Jurkat, Clone E6-1 (cell line): ENCODE measurements at regions not wholly inside any gene's neighbourhood (a gene's known extent, or its start where the extent isn't known, plus 50 kb on each side); places are given as distances from the start of the nearest gene placed in this dataset.

Experiments used
- DNase-seq: peaks from one replicate; pipeline ENCODE4 v3.0.0-alpha.2; 2011; ENCODE audit warnings: low read depth, low spot score
- H3K4me3 ChIP-seq: 2 replicates; pipeline ENCODE4 v1.5.1; 2011; ENCODE audit warnings: mild to moderate bottlenecking, low read length, control low read depth, moderate library complexity

DNA sequence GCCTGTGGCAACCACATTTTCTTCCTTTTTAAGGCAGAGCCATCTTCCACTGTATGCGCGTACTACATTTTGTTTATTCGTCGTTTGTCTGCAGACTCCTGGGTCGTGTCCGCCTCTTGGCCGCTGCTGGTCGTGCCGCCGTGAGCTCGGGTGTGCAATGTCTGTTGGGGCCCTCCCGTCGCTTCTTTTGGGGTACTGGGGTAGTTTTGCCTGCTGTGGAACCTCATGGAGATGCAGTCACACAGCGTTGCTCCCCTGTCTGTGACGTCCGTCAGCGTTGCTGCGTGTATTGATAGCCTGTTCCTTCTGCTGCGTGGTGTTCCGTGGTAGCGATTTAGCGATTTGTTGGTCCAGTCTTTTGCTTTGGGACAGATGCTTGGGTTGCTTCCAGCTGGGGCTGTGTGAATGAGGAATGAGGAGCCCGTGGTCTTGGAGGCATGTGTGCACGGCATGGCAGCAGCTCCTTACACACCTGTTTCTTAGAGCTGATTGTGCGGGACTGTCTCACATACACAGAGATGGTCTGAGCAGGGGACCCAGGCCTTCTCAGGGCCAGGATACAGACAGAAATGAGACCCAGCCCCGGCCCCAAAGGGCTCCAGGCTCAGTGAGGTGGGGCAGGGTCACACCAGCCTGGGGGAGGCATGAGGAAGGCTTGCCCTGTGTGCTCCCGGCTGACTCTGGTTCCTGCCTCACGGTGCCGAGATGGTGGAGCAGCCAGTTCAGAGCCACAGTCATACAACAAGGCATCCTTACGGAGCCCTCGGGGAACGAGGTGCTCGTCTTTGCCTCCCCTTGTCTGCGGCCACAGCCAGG lies 78.4 kb upstream of the GSE1 start:
- no peak for DNase-seq
- H3K4me3 ChIP-seq, result no peak overlapping the region

DNA sequence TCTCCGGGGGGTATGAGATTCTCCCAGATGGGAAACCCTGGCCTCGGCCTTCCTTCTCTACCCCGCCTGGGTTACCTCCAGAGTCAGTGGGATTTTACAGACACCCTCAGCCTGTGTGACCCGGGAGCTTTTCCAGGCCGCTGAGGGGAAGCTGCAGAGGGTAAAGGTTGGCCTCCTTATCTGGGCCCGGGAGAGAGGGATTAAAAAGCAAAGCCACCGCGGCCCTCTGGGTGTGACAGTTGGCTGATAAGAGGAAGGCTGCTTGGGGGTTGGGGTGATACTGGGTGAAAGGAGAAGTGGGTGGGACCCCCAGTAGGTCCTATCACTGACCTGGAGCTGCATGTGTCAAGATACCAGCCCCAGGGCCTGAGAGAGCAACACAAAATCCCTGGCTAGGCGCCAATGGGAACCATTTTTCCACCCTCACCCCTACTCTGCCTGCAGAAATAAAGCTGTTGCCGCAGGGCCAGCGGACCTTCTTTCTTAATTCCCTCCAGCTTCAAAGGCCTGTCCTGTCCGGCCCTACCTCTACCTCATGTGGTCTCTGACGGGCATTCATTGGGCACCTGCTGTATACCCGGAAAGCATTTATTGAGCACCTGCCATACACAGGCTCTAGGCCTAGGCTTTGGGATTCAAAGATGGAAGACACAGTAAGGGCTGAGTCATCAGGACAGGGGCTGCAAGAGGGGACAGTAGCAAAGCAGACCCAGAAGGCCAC lies 77.6 kb upstream of the GSE1 start:
- no peak for DNase-seq

DNA sequence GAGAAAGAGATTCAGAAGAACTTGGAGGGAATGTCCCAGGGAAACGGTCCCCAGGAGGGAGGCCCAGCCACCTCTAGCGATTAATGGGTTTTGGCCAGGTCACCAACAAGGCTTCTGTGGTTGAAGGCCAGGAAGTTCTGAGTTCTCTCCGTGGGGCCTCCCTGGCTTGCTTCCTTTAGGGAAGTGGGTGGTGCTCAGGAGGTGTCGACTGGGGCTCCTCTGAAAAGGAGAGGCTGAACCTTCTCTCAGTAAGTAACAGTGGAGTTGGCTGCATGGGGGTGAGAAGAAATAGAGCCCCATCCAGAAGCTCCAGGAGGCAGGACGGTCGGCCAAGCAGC lies 77.1 kb upstream of the GSE1 start:
- no peak overlapping the region for H3K4me3 ChIP-seq
- DNase-seq, result no peak

More for the DNA sequence above, 77.6 kb upstream of the GSE1 start:
- H3K4me3 ChIP-seq, result no peak overlapping the region

DNA sequence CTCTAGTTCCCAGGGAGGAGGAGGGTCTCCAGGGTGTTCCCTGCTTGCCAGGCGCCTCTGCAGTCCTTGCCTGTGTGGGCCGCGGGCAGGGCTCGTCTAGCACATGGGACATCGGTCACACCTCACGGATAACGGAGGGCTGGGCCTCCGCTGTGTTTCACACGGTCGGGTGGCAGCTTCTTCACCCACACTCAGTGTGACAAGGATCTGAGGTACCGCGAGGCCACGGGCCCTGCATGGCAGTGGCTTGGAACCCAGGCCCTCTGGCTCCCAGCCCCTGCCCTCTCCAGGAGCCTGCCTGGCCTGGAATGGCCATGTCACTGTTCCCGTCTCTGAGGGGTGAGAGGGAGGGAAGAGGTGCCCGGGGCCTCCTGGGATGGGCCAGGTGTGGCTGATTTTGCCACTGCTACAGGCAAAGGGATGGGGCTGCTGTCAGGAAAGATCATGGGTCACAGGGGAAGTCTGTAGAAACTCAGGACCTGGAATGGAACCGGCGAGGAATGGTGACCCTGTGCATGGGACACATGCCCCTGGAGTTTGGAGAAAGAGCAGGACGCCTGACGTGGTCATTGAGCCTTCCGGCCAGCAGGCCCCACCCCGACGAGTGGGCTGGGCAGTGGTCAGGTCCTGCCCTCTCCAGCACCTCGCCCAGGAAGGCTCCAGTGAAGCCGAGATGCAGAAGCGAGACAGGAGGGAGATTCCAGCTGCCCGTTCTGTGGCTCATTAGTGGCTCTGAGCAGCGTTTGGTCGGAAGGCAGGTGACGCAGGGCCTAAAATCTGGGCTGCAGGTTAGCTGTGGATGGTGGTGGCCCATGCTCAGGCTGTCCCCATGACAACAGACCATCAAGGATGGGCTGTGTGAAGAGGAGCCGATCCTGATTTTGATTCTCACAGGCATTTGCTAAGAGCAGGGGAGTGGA lies 76.5 kb upstream of the GSE1 start:
- DNase-seq, result no peak

DNA sequence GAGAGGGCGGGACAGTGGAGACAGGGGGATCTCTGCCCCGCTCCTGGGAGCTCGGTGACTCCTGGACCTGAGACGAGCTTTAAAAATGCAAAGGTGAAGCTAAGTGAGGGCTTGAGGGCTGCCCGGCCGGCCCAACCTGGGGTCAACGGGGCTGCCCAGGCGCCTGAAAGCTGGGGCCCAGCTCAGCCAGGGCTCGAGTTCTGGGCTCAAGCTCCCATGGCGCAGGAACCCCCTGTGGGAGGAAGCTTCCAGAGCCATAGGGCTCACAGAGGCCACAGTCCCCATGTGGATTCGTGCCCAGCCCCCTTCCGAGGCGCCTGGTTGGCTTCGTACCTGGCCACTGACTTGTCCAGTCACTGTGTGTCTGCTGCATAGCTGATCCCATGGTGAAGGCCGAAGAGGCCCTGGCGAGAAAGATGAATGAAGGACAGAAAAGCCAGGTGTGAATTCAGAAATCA lies 75.8 kb upstream of the GSE1 start:
- no peak for DNase-seq
- no peak overlapping the region for H3K4me3 ChIP-seq

More for the DNA sequence above, 76.5 kb upstream of the GSE1 start:
- H3K4me3 ChIP-seq, result no peak overlapping the region

DNA sequence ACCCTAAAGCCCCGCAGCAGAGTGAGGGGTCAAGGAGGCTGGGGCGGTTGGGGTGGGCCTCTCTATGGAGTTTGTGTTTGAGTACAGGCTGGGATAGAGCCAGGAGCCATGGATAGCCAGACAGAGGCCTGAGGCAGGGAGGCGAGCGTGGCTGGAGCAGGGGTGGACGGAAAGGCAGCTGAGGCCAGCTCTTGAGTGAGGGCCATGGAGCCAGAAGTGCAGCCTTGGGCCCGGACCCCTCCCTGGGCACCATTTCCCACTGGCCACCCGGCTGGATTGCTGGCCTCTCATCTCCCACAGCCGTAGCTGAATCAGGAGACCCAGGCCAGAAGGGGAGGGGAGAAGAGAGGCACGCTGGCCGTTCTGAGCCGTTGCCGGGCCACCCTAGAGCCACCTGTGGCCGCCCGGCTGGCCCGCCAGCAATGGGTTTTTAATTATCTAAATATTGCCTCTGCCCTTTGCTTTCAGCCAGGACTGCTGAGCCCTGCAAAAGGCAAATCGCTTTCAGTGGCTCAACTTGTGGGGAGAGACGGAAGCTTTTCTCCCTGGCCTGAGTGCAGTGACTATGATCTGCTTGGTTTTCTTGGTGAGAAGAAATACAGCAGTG lies 75.2 kb upstream of the GSE1 start:
- no peak for DNase-seq
- no peak overlapping the region for H3K4me3 ChIP-seq

DNA sequence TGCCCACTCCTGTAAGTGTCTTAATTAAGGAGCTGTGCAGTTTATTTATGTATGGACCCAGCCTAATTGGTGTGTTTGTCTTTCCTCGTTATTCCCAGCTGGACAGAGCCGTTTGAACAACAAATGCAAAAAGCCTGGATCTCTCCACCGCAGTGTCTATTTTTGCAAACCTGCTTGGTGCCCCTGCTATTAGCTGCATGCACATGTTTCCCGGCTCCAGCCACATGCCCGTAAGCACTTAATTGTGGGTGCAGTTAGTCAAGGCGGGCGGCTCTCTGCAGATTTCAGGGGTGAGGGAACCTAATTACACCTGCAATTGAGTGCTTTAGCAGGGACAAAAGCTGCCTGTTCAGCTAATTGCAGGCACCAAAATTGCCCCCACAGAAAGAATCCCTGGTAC lies 74.0 kb upstream of the GSE1 start:
- no peak for DNase-seq
- no peak overlapping the region for H3K4me3 ChIP-seq

DNA sequence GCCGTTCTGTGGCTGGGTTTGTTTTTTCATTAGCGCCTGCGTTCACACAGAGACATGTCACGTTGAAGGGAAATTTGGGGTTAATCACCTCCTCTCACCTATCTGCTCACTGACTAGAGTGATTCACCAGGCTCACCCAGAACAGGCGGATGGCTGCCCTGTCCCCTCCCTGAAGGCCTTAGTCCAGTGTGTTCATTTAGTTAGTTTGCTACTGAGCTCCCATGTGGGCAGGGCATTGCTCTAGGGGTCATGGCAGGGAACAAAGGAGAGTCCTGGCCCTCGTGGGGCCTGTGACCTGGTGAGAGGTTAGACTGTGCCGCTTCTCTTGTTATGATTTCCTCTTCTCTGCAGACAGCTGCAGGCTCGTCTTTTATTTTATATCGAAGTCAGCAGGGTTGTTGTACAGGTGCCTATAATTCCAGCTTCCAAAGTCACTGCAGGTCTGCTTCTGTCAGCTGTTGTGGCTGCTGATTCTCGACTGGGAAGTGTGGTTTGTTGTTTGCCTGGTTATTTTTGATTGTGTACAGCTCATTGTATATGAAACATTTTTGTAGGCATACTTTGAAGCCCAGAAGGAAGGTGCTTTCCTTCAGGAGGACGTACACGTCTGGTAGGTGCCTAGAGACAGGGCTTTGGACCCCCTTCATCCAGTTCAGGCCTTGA lies 73.4 kb upstream of the GSE1 start:
- DNase-seq, result no peak
- no peak overlapping the region for H3K4me3 ChIP-seq

DNA sequence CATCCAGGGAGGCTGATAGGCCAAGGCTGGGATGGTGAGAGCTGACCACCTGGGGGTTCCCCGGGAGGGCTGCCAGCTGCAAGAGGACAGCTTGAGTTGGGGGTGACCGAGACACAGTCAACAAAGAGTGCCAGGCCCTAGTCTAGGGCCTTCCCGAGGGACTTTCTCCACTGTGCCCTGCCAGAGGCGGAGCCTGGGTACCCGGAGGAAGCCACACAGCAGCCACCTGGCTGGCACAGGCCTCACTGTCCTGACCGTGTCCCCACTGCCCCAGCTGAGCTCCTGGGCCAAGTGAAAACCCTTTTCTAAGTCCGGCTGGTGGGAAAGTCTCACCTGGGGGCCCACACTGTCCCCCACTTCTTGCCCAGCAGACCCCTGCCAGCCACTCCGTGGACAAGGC lies 71.9 kb upstream of the GSE1 start:
- no peak for DNase-seq
- no peak overlapping the region for H3K4me3 ChIP-seq

DNA sequence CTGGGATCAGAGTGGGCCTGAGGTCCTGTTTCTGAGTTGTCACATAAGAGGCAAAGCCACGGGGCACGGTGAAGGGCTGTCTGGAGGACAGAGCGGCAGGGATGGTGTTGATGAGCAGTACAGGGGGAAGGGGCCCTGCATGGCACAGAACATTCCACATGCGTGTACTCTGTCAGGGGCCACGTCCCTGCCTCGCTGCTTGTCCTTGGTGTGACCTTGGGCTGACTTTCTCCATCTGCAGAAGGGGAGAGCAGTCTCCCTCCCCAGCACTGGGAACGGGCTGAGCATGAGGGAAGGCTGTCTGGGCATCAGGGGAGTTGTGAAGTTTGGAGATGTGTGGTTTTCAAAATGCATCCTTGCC lies 71.5 kb upstream of the GSE1 start:
- no peak overlapping the region for H3K4me3 ChIP-seq
- no peak for DNase-seq

DNA sequence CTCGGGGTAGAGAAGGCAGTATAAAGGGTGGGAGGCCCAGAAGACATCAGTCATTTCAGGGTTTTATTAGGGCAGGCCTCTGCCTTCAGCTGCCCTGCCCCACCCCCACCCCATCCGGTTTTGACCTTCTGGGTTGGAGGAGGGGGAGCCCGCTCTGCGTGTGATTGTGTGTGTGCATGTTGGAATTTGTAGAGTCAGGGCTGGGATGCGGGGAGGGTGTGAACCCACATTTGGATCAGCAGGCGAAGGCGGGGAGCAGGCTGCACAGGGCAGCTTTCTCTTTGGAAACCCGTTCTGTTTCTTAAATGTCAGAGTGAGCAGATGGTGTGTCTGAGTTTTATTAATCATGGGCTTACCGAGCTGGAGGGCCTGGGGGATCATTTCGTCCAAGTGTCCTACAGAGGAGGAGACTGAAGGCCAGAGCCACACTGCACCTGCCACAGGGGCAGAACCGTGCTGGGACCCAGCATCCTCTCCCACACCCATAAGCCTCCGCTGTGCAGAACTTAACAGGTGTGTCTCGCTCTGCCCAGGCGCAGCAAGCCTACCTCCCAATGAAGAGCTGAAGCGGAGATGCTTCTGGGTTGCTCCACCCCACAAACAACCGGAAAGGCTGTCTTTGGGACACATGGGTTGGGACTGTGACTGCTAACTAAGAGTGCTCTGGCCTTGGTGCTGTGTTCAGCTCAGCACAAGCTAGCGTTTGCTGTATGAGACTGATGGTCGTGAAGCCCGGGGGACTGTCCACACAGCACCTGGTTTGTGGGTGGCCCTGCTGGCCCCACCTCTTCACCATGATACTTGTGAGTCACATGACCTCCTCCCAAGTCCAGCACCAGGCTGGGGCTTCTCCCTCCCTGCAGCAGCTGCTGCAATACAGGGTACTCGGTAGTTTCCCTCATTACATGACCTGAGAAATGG lies 70.9 kb upstream of the GSE1 start:
- DNase-seq, result no peak
- H3K4me3 ChIP-seq, result no peak overlapping the region

DNA sequence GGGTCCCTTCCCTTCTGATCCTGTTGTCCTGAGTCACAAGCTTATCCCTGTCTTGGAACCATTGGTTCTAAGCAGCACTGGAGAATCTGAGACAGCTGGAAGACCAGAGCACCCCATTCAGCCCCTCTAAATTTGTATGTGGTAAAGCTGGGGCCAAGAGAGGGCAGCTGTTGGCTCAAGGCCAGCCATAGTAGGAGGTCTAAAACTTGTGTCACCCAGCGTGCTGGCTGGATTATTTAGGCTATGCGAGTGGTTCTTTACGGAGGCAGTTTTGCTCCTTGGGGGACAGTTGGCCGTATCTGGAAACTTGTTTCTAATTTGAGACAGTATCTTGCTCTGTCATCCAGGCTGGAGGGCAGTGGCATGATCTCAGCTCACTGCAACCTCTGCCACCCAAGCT lies 69.6 kb upstream of the GSE1 start:
- DNase-seq, result no peak
- H3K4me3 ChIP-seq, result no peak overlapping the region

DNA sequence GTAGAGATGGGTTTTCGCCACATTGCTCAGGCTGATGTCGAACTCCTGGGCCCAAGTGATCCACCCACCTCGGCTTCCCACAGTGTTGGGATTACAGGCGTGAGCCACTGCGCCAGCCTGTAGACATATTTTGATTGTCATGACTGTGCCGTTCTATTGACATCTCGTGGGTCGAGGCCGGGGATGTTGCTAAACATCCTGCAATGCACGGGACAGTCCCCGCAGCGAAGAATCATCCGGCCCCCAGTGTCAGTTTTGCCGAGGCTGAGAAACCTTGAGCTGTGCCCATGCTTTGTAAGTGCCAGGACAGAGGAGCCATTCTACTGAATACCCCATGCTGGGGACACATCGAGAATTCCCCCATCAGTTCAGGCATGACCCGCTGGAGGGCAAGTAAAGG lies 69.1 kb upstream of the GSE1 start:
- H3K4me3 ChIP-seq, result no peak overlapping the region
- no peak for DNase-seq

DNA sequence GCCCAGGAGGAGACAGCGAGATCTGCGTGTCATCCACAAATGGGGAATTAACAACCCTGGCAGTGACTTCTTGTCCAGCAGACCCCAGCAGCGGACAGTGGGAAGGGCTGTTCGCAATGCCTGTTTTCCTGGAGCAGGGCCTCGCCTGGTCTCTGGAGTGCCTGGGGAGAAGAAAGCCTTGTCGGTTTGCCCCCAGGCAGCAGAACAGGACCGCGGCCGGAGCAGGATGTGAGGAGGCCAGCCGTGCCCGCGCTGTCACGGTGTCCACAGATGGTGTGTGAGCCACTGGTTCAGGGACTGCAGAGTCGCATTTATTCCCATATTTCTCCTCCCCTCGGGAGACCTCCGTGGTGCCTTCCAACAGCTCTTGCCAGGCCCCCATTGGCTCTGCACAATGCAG lies 68.5 kb upstream of the GSE1 start:
- no peak overlapping the region for H3K4me3 ChIP-seq
- no peak for DNase-seq

DNA sequence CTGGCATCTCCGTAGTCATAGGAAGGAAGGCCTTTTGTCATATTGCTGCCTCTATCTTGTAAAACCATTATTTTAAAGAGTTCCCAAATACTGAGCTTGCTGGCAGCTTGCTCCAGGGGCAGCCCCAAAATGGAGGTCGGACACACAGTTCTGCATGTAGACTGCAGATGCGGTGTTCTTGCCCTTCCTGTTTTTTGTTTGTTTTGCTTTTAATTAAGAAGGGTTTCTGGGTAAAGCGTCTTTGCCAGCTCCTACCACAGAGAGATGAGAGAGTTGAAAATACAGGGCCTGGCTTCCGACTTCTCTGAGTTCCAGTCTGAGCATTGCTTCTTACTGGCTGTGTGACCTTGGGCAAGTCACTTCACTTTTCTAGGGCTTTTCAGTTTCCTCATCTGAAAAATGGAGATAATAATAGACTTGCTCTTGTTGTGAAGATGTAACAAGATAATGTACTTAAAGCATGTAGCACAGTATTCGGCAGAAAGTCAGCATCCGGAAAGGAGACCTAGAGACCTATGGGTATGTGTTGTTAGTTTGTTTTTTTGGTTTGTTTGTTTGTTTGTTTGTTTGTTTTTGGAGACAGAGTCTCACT lies 67.8 kb upstream of the GSE1 start:
- no peak overlapping the region for H3K4me3 ChIP-seq
- no peak for DNase-seq

DNA sequence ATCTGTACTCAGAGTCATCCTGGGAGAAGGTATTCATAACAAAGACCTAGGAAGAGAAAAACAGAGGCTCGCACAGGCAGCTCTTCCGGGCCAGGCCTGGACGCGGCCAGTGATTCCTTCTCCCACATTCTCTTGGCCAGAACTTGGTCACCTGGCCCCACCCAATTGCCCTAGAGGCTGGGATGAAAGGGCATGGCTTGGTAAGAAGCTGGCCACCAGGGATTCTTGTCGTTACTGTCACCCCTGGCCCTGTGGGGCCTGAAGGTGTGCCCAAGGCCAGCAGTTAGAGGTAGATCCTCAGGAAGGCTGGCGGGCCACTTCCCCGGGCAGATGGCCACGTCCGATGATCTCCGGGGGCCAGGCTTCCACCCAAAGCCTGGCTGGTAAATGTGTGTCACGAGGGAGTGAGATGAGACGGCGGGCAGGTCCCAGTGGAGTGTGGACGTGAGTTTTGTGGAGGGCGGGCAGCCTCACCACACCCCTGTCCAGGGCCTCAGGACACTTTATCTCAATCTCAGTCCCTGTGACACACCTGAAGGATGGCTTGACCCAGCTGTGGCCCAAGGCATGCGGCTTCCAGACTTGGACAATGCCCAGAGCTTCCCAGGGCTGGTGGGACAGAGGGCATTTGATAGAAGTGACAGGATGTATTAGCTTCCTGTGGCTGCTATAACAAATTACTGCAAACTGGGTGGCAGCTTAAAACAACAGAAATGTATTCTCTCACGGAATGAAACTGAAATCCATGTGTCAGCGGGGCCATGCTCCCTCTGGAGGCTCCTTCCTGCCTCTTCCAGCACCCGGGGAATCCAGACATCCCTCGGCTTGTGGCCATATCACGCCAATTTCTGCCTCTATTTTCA lies 66.3 kb upstream of the GSE1 start:
- DNase-seq, result no peak
- no peak overlapping the region for H3K4me3 ChIP-seq

DNA sequence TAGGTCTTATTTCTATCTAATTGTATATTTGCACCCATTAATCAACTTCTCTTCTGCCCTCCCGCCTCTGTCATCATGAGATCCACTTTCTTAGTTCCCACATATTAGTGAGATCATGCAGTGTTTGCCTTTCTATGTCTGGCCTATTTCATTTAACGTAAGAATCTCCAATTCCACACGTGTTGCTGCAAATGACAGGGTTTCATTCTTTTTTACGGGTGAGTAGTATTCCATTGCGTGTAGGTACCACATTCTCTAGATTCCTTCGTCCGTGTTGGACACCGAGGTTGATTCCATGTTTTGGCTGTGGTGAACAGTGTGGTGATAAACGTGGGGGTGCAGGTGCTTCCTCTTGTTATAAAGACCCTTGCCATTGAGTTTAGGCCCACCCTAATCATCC lies 64.7 kb upstream of the GSE1 start:
- no peak overlapping the region for H3K4me3 ChIP-seq
- DNase-seq, result no peak
